ENCODE measurements at regions not wholly inside any gene's neighbourhood (a gene's known extent, or its start where the extent isn't known, plus 50 kb on each side); places are given as distances from the start of the nearest gene placed in this dataset.

DNA sequence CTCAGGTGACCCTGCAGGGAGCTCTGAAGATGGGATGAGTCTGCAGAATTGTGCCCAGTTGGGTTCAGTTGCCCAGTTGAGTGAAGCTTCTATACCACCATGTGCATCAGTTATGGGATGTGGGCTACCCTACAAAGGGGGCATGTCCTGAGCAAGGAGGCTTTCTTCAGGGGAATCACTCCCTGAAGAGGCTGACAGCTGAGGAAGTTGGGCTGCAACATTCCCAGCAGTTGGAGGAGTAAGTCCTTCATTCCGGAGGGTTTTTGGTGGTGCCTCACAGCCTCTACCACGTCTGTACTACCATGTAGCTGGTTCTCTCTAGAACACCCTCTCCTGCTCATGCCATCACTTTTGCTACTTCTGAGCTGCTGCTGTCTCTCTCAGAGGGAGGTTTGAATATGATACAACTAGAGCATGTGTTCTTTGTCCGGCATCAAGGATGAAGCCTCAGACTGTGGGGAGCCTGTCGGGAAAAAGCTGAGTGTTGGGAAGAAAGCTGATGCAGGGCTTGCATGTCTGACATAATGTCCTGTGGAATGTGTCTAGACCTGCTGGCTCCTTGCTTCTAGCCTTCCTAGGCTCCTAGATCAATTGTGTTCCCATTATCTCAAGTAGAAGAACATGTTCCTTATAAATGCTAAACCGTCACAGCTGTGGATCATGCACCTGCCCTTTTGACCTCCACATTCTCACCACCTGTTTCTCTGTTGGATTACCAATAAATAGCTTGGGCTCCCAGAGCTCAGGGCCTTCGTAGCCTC is 355.8 kb downstream of the CCSER2 start:
- TF ChIP-seq, protein P1, sequence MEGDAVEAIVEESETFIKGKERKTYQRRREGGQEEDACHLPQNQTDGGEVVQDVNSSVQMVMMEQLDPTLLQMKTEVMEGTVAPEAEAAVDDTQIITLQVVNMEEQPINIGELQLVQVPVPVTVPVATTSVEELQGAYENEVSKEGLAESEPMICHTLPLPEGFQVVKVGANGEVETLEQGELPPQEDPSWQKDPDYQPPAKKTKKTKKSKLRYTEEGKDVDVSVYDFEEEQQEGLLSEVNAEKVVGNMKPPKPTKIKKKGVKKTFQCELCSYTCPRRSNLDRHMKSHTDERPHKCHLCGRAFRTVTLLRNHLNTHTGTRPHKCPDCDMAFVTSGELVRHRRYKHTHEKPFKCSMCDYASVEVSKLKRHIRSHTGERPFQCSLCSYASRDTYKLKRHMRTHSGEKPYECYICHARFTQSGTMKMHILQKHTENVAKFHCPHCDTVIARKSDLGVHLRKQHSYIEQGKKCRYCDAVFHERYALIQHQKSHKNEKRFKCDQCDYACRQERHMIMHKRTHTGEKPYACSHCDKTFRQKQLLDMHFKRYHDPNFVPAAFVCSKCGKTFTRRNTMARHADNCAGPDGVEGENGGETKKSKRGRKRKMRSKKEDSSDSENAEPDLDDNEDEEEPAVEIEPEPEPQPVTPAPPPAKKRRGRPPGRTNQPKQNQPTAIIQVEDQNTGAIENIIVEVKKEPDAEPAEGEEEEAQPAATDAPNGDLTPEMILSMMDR (IDR thresholded peaks at IDR 0.05): no peak
- TF ChIP-seq POLR2A (IDR thresholded peaks at IDR 0.05) (no peak), EP300 (IDR thresholded peaks at IDR 0.05; ENCODE audit: low read depth) (no peak)

Measured in transverse colon (tissue), 3 donors.